Stimulated activated CD4-positive, alpha-beta T cell treated with anti-CD3 and anti-CD28 coated beads, Interleukin-2, amount 100 ng/mL, for 48 hours (primary cell): ENCODE measurements at regions not wholly inside any gene's neighbourhood (a gene's known extent, or its start where the extent isn't known, plus 50 kb on each side); places are given as distances from the start of the nearest gene placed in this dataset.

Experiments used
- DNase-seq, 2 donors: peaks; one replicate each; pipeline ENCODE4 v3.0.0-alpha.2; 2020

DNA sequence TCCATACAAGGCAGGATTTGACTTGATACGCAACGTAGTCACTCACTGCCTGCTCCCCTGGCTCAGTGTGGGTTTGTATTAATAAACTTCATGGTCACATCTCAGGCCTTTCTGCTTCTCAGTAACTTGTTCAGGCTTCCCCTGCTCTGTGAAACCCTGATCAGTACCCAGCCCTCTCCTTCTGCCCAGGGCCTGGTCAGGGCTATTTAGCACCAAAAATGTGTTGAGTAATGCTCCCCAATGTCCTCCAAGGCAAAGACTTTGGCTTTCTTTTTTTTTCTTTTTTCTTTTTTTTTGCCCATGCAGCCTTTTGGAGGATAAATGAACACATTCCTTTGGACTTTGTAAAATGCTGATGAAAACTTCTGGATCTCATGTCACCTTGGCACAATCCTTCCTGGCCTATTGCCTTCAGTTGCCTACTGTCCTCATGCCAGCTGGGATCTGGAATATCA, 399.2 kb upstream of the KLF4 start:
- no peak for DNase-seq

- DNase-seq, result no peak
These were observed 397.3 kb upstream of the KLF4 start for GRCh38 chr9:107886826-107887225.

DNA sequence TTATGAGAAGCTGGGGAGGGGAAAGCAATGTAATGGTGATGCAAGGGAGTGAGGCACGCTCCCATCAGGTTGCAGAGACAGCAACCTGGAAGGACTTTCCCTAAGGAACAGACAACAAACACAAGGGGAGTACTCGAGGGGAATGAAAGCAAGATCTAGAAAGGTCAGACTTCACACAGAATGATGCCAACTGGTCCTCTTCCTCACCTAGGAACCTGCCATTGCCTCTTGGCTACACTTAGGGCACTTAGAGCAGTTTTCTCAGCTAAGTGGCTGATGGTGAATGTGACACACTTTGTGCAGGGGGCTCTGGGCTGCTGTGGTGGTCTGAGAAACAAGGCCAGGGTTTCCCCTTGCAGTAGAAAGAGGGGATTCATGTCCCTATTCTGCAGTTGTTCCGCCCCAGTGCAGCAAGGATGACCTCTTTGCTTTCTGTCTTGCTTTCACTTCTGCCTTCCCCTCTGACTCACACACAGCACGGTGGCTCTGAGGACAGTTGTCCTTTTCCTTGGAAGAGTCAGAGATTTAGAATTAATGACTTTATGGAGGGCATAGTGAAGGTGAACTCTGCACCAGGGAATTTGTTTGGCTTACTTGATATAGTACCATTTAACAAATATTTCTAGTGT, 394.0 kb upstream of the KLF4 start:
- DNase-seq, result no peak

GRCh38 chr9:107881626-107882300, 392.2 kb upstream of the KLF4 start:
- DNase-seq, result no peak

DNA sequence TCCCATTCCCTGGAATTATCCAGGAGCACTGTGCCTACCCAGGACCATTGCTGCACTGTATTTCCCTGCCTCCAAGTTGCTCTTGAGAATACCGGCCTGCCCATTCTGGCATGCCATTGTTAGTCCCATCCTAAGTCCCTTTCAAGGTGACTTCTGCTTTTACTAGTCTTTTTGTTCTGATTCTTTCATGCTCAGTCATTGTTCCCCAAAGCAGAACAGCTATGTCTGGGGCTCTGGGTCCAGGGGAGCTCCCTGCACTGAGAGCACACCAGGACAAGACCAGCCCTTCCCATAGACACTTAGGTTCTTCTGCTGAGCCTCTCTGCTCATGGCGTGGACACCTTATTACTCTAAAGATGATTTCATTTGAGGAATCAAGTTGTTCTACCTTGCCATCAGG, 388.9 kb upstream of the KLF4 start:
- DNase-seq, result no peak

GRCh38 chr9:107875571-107875980, 386.0 kb upstream of the KLF4 start:
- DNase-seq, result no peak

- no peak for DNase-seq
These were observed 385.2 kb upstream of the KLF4 start for GRCh38 chr9:107874591-107875369.

- DNase-seq, result no peak
These were observed 384.6 kb upstream of the KLF4 start for GRCh38 chr9:107874137-107874536.

DNA sequence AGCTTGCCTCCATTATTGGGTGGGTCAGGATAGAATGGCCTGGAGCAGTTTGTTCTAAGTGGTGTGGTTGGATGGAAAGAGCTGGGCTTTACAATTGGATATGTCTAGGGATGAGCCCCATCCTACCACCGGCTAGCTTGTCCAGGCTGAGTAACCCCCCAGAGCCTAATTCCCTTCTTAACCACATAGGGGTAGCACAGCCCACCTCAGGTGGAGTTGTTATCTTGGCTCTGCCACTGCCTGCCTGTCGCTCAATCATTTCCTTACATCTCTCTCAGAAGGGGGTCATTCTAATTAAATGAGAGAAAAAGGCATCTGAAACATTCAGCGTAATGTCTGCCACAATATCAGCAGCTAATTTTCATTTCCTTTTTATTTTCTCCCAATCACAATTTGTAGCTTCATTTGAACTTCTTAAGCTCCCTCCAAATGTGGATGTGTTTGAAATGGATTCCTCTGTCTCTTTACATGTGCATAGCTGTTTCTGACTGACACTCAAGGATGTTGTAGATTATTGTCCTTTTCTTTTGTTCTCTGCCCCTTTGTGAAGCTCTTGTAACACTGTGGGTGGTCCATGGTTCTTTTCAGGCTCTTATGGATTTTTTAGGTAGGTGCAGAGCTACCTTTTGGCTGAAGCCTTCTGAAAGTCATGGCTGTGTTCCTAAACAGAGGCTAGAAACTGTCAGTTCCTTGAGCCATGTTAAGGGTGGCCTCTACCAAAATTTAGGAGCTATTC, 383.1 kb upstream of the KLF4 start:
- no peak for DNase-seq

DNA sequence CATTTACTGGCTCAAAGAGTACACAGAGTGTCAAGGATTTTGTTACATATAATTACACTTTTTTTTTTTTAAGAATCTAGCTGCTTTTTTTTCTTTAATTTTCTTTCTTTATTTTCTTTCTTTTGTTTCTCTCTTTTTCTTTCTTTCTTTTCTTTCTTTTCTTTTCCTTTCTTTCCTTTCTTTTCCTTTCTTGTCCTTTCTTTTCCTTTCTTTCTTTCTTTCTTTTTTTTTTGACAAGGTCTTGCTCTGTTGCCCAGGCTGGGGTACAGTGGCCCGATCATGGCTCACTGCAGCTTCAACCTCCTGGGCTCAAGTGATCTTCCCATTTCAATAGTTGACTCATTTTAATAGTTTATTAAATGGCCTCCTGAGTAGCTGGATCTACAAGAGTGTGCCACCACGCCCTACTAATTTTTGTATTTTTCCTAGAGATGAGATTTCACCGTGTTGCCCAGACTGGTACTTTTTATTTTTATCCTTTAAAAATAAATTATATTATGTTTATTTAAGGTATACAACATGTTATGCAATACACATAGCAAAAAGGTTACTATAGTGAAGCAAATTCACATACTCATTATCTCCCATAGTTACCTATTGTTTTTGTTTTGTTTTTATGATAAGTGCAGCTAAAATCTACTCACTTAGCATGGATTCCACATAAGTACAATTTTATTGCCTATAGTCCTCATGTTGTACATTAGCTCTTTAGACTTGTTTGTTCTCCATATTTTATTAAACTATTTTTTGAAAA, 381.5 kb upstream of the KLF4 start:
- DNase-seq, result no peak

DNA sequence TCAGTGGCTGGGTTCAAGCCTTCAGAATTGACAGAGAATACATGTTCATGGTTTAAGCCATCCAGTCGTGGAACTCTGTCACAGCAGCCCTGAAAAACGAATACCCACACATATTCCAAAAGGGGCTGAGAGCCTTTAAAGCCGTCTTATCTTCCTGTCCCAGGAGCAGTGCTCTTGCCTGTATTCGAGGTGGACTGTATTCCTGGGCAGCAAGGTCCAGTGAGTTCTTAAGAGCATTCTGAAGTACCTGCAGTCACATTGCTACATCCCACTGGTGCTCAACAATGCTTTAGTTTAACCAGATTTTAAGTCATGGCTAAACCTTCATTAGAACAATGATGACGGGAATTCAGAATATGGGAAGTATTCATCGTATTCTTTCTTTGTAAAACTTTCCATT, 380.7 kb upstream of the KLF4 start:
- DNase-seq, result no peak

DNA sequence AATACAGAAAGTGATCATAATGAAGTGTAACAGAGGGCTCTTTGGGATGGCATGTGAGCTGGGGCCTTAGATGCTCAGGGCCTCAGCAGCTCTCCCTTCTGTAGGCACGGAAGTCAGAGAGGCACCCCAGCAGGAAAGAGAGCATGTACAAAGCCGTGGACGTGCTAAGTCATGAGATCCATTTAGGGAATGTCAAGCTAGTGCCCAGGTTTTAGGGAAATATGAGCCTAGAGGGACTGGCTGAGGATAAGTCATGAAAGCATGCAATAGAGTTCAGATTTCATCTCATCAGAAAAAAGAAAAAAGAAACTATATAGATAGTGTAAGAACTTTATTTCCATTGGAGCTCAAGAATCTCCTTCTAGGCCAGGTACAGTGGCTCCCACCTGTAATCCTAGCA, 379.5 kb upstream of the KLF4 start:
- DNase-seq, result no peak

DNA sequence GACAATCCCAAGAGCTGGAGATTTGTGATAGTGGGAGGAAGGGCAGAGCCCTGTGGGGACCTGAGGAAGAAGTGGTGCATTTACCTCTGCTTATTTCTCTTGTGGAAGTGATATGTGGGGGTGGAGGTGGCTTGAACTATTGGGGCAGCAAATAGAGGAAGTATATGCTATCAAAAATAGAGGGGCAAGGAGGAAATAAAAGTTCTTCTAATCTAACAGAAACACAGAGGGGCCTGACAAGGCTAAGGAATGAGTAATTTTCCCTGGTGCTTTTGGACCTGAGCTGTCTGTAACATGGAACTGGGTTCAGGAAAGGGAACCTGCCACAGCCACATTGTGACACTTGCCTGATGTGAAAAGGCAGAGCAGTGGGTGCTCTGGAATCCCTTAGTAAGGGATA, 378.6 kb upstream of the KLF4 start:
- no peak for DNase-seq

DNA sequence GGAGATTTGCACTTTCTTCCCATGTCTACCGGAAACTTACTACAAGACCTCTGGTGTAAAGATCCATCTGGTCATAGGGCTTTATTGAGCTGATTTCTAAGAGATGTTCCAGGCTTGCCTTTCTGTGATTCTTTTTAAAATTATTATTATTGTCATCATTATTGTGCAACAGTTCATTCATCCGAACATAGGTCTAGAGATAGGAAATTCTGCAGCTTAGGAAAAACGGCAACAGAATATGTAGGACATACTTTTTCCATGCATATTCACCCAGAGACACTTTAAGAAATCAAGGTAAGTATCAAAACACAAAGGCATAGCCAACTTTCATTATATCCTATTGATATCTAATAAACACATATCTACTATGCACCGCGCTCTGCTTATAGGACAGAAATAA, 378.2 kb upstream of the KLF4 start:
- DNase-seq, result no peak

- DNase-seq, result no peak
These were observed 377.2 kb upstream of the KLF4 start for GRCh38 chr9:107866711-107867311.

DNA sequence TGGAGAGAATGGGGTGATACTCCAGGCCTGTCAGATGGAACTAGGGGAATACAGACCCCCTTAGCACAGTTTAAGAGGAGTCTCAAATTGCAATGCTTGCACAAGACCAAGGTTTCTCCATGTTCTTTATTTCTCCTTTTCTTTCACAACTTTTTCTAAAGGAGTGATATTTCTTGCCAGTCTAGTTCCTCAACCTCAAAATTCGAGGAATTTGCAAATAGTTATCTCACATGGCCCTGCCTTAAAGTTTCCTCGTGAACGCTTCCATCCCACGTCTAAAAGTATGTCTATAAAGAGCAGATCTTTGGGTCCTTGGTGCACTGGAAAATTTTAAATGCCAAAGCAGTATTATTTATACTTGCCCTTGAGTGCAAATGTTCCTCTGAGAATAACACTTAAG, 373.8 kb upstream of the KLF4 start:
- DNase-seq, result no peak

DNA sequence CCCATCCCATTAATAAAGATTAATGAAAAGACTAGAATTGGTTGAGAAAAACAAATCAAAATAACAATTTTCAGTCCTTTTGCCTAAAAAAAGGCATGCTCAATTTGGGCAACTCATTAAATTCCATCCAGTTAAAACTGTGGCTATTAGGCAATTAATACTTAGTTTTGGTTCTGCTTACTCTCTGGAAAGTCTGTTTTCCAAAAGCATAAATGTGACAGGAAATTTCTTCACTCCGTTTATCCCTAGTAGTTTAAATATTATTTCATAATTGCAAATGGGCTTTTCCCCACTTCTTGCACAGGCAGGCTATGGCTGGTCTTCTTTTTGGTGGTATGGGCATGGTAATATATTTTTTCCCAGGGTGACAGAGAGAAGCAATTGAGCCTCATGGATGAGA, 373.3 kb upstream of the KLF4 start:
- no peak for DNase-seq

DNA sequence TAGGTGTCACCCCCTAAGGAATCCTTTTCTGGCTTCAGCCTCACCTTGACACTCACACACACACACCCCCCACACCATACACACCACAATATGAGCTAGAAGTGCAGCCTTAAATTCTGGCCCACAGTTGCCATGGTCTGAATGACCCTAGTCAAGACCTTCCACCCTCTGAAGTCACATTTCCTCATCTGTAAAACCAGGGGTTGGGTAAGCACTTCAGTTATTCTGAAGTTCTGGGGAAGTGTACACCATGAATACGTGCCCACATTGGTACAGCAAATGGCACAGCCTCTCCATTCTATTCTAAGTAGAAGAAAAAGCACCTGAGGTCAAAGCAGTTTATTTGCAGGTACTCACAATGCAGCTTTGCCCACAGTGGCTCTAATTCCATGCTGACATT, 372.8 kb upstream of the KLF4 start:
- DNase-seq, result no peak

DNA sequence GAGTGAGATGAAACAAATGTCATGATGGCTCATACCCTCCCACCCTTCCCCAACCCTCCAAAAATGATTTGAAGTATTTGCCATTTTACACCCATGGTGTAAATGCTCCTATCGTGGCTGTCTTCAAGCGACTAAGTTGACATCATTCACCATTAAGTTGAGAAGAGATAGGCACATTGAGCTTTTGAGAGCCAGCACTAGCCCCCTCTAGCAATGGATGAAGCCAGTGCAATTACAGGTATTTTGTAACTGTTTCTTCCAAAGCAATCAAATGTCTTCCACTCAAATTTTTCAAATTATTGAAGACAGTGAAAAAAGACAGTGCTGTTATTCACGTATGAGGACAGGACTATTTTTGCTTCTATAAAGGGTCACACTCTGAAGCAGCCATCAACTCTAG, 371.5 kb upstream of the KLF4 start:
- DNase-seq, result no peak

GRCh38 chr9:107858260-107858659, 368.7 kb upstream of the KLF4 start:
- DNase-seq, result no peak

GRCh38 chr9:107856633-107857032, 367.1 kb upstream of the KLF4 start:
- no peak for DNase-seq

- no peak for DNase-seq
These were observed 365.6 kb upstream of the KLF4 start for GRCh38 chr9:107855164-107855563.
